ENCODE measurements at regions not wholly inside any gene's neighbourhood (a gene's known extent, or its start where the extent isn't known, plus 50 kb on each side); places are given as distances from the start of the nearest gene placed in this dataset.

- POLR2A ChIA-PET = no interaction called here
These were observed 93.2 kb upstream of the MEF2A start for GRCh38 chr15:99472416-99473145.

GRCh38 chr15:99473981-99474906 is 91.5 kb upstream of the MEF2A start:
- Histone ChIP-seq H3K27ac (ENCODE audit: extremely low read depth, low read depth, low read length) (no peak overlapping the region), H3K4me3 (ENCODE audit: low read depth, low read length) (no peak overlapping the region), H3K36me3 (ENCODE audit: control insufficient read depth in 2 of 2, insufficient read depth in 1 of 2, low read length in 2 of 2) (no peaks in the 10 kb centered on the region), H3K4me1 (ENCODE audit: control insufficient read depth, insufficient read depth, low read length) (peaks cover 2% of the 10 kb centered on the region; the same call in 1 of the 2 replicates), H3K9me3 (ENCODE audit: control insufficient read depth, insufficient read depth, low read depth, low read length) (no peaks in the 10 kb centered on the region)
- TF ChIP-seq GLI4 (tag by site-specific recombination; IDR thresholded peaks at IDR 0.05) (no peak), OVOL3 (tag by site-specific recombination; IDR thresholded peaks at IDR 0.05) (no peak), TSHZ1 (tag by site-specific recombination; IDR thresholded peaks at IDR 0.05; ENCODE audit: borderline replicate concordance) (no peak), ZNF701 (tag by site-specific recombination; IDR thresholded peaks at IDR 0.05) (no peak)
- ChIA-PET POLR2A (interaction anchor here (0.8 kb wide), 1 partner anchor 94 kb away, joined by 3 read pairs; no protein-coding TSS in a partner anchor), CTCF (interaction anchor here (0.5 to 1.4 kb wide), 5 partner anchors 12 to 401 kb away, joined by 3 to 4 read pairs (median 3); no protein-coding TSS in a partner anchor)

More at GRCh38 chr15:99472416-99473145, 93.2 kb upstream of the MEF2A start:
- H3K4me1 ChIP-seq (ENCODE audit: control insufficient read depth, insufficient read depth, low read length) = peaks cover 2% of the 10 kb centered on the region; the same call in 1 of the 2 replicates
- H3K4me3 ChIP-seq (ENCODE audit: low read depth, low read length) = no peak overlapping the region
- no peaks in the 10 kb centered on the region for H3K36me3 ChIP-seq (ENCODE audit: control insufficient read depth in 2 of 2, insufficient read depth in 1 of 2, low read length in 2 of 2)
- no peak overlapping the region for H3K27ac ChIP-seq (ENCODE audit: extremely low read depth, low read depth, low read length)
- TF ChIP-seq SALL2 (tag by site-specific recombination; IDR thresholded peaks at IDR 0.05; ENCODE audit: borderline replicate concordance) (no peak), ZNF121 (tag by site-specific recombination; IDR thresholded peaks at IDR 0.05) (no peak), ZNF704 (tag by site-specific recombination; IDR thresholded peaks at IDR 0.05) (no peak), ZNF580 (tag by site-specific recombination; IDR thresholded peaks at IDR 0.05) (no peak), ZNF155 (tag by site-specific recombination; IDR thresholded peaks at IDR 0.05) (no peak), TCF7L2 (IDR thresholded peaks at IDR 0.05; ENCODE audit: borderline replicate concordance, low read depth, low read length) (no peak), ZNF16 (tag by site-specific recombination; IDR thresholded peaks at IDR 0.05; ENCODE audit: low read depth) (no peak), ZNF266 (tag by site-specific recombination; IDR thresholded peaks at IDR 0.05; ENCODE audit: low read depth) (no peak), PRDM1 (tag by site-specific recombination; IDR thresholded peaks at IDR 0.05) (no peak), ZNF350 (tag by site-specific recombination; IDR thresholded peaks at IDR 0.05) (no peak), ZNF211 (tag by site-specific recombination; IDR thresholded peaks at IDR 0.05; ENCODE audit: low read depth) (no peak), ZFP3 (tag by site-specific recombination; IDR thresholded peaks at IDR 0.05; ENCODE audit: low read depth) (no peak)
- no peaks in the 10 kb centered on the region for H3K9me3 ChIP-seq (ENCODE audit: control insufficient read depth, insufficient read depth, low read depth, low read length)
- CTCF ChIA-PET = interaction anchor here (0.8 kb wide), 1 partner anchor 34 kb away, joined by 6 read pairs; no protein-coding TSS in a partner anchor

Data from HEK293 (cell line).